GM12878 (cell line): ENCODE measurements at regions not wholly inside any gene's neighbourhood (a gene's known extent, or its start where the extent isn't known, plus 50 kb on each side); places are given as distances from the start of the nearest gene placed in this dataset.

Experiments
- ATAC-seq: fragments of 200-7000 bp; cut with Tn5 transposase; 3 replicates; pipeline ENCODE4 v1.9.1; 2020; ENCODE audit warnings: mild to moderate bottlenecking, moderate library complexity
- BruUV-seq: library from RNA; stranded (reverse); fragments of 400-500 nt; replicated peaks from 2 replicates; lab custom pipeline; 2021; lab: Mats Ljungman, UMichigan
- CTCF ChIA-PET: fragments of 300-600 bp; sonication (Branson Sonifier 250); formaldehyde crosslinking; extraction: SDS; loops from one replicate; lab custom pipeline; 2021; ENCODE audit warnings: inconsistent platforms; lab: Yijun Ruan, JAX
- POLR2A ChIA-PET: fragments of 350-600 bp; formaldehyde crosslinking; extraction: SDS; loops from one replicate; lab custom pipeline; 2021; ENCODE audit warnings: inconsistent platforms; lab: Charles Lee
- RAD21 ChIA-PET: fragments of 300-600 bp; sonication (Branson Sonifier 250); formaldehyde crosslinking; loops from one replicate; lab custom pipeline; 2023; ENCODE audit warnings: antibody characterized with exemption; ENCODE audit not compliant: unreplicated experiment; lab: Charles Lee
- SMC1A ChIA-PET: fragments of 300-600 bp; sonication (Branson Sonifier 250); formaldehyde crosslinking; loops from one replicate; lab custom pipeline; 2023; ENCODE audit not compliant: unreplicated experiment, uncharacterized antibody; lab: Charles Lee
- DNase-seq: peaks from one replicate; pipeline ENCODE4 v3.0.0-alpha.2; 2011; ENCODE audit warnings: low read depth, low spot score
- FAIRE-seq: peaks from 3 replicates; lab custom pipeline; 2011; peaks lifted over from hg19 to GRCh38; lab: Jason Lieb, UNC
- H2AFZ ChIP-seq: 2 replicates; pipeline ENCODE4 v1.6.0; 2011; ENCODE audit warnings: low read depth, low read length, control low read depth; ENCODE audit not compliant: control insufficient read depth
- H3K27ac ChIP-seq: 2 replicates; pipeline ENCODE4 v1.5.1; 2011; ENCODE audit warnings: control low read depth; ENCODE audit not compliant: control insufficient read depth, insufficient read depth
- H3K27me3 ChIP-seq, 2 experiments: replicated peaks in 1 of 2; 2 replicates each; pipeline versions ENCODE4 v1.6.0 to v1.6.1; 2011; ENCODE audit warnings: low read length in 1 of 2; ENCODE audit not compliant: control insufficient read depth in 2 of 2, insufficient read depth in 2 of 2
- H3K36me3 ChIP-seq, 2 experiments: 2 replicates each; pipeline ENCODE4 v1.5.1; 2011; ENCODE audit warnings: low read length in 1 of 2; ENCODE audit not compliant: control insufficient read depth in 2 of 2, insufficient read depth in 2 of 2
- H3K4me1 ChIP-seq: 2 replicates; pipeline ENCODE4 v1.6.1; 2011; ENCODE audit warnings: mild to moderate bottlenecking, low read length, moderate library complexity, mixed read lengths; ENCODE audit not compliant: control insufficient read depth, insufficient read depth
- H3K4me2 ChIP-seq: 2 replicates; pipeline ENCODE4 v1.6.0; 2011; ENCODE audit warnings: control low read depth; ENCODE audit not compliant: control insufficient read depth, insufficient read depth
- H3K4me3 ChIP-seq: fragments of 200-600 bp; sonication (generic); 2 replicates; pipeline ENCODE4 v1.5.1; 2016
- H3K79me2 ChIP-seq: 2 replicates; pipeline ENCODE4 v1.6.0; 2011; ENCODE audit warnings: low read length; ENCODE audit not compliant: control insufficient read depth, insufficient read depth
- H3K9ac ChIP-seq: 2 replicates; pipeline ENCODE4 v1.8.0; 2011; ENCODE audit warnings: low read length, control low read depth, mixed read lengths; ENCODE audit not compliant: control insufficient read depth, insufficient read depth
- H3K9me3 ChIP-seq: replicated peaks from 3 replicates; pipeline ENCODE4 v1.5.1; 2011; ENCODE audit warnings: mild to moderate bottlenecking, low read length; ENCODE audit not compliant: control insufficient read depth, insufficient read depth
- H4K20me1 ChIP-seq: 2 replicates; pipeline ENCODE4 v1.6.0; 2011; ENCODE audit not compliant: control insufficient read depth, insufficient read depth
- E2F4 ChIP-seq: IDR thresholded peaks from 2 replicates; pipeline ENCODE4 v1.6.1; 2012; ENCODE audit warnings: low read depth, low read length, improper control_type of control experiment
- EP300 ChIP-seq, 2 experiments: fragments of 150-350 bp in 1 of 2; IDR thresholded peaks; 2 replicates each; pipeline ENCODE4 v1.6.1; 2011 to 2012; ENCODE audit warnings: low read depth in 2 of 2, low read length in 2 of 2, borderline replicate concordance in 1 of 2, improper control_type of control experiment in 1 of 2, inconsistent platforms in 1 of 2; ENCODE audit not compliant: control insufficient read depth in 1 of 2
- GABPA ChIP-seq: IDR thresholded peaks from 2 replicates; pipeline ENCODE4 v1.6.1; 2014; ENCODE audit warnings: antibody characterized with exemption, low read depth, mild to moderate bottlenecking, inconsistent platforms
- MXI1 ChIP-seq: fragments of 150-350 bp; IDR thresholded peaks from 2 replicates; pipeline ENCODE4 v1.6.1; 2011; ENCODE audit warnings: low read depth, mild to moderate bottlenecking, inconsistent platforms, low read length, improper control_type of control experiment
- PKNOX1 ChIP-seq: fragments of 450-650 bp; IDR thresholded peaks from 2 replicates; pipeline ENCODE4 v1.6.1; 2016; ENCODE audit warnings: mild to moderate bottlenecking
- RELA ChIP-seq: fragments of 450-650 bp; IDR thresholded peaks from 2 replicates; pipeline ENCODE4 v1.8.0; 2014; ENCODE audit warnings: borderline replicate concordance; ENCODE audit not compliant: partially characterized antibody
- REST ChIP-seq: IDR thresholded peaks from 2 replicates; pipeline ENCODE4 v1.6.1; 2012; ENCODE audit warnings: mild to moderate bottlenecking, low read depth, low read length
- RFX5 ChIP-seq: IDR thresholded peaks from 2 replicates; pipeline ENCODE4 v1.6.1; 2011; ENCODE audit warnings: low read depth, low read length, improper control_type of control experiment
- SMC3 ChIP-seq: IDR thresholded peaks from 2 replicates; pipeline ENCODE4 v1.6.1; 2011; ENCODE audit warnings: low read length, improper control_type of control experiment, borderline replicate concordance
- SREBF2 ChIP-seq: IDR thresholded peaks from 2 replicates; pipeline ENCODE4 v1.6.1; 2012; ENCODE audit warnings: mild to moderate bottlenecking, low read length
- TARDBP ChIP-seq: IDR thresholded peaks from 2 replicates; pipeline ENCODE4 v1.6.1; 2016; ENCODE audit warnings: borderline replicate concordance
- TCF3 ChIP-seq: IDR thresholded peaks from 2 replicates; pipeline ENCODE4 v1.6.1; 2012; ENCODE audit warnings: low read depth, mild to moderate bottlenecking, low read length, borderline replicate concordance; ENCODE audit not compliant: insufficient read depth
- YBX1 ChIP-seq: fragments of 450-650 bp; IDR thresholded peaks from 2 replicates; pipeline ENCODE4 v1.6.1; 2016; ENCODE audit warnings: antibody characterized with exemption
- WGBS: methylation state at CpG from one replicate; pipeline ENCODE4 v1.1.6; 2016; ENCODE audit warnings: low lambda C conversion rate; ENCODE audit not compliant: insufficient replicate concordance, insufficient coverage; ENCODE audit errors: missing lambda C conversion rate; 5-methylcytosine and 5-hydroxymethylcytosine counted together
- in situ Hi-C: fragments of 300-500 bp; cut with MboI; formaldehyde crosslinking; loops from 9 replicates; pipeline ENCODE4 v1.14.3; 2018; ENCODE audit warnings: mixed read lengths
- intact Hi-C: fragments of 100-400 bp; cut with micrococcal nuclease; formaldehyde crosslinking; loops from one replicate; pipeline ENCODE4 v1.14.2; 2022; ENCODE audit not compliant: unreplicated experiment

- no peak for TF ChIP-seq REST
- no peak for TF ChIP-seq E2F4
- TF ChIP-seq RFX5 = no peak
- no peak for TF ChIP-seq MXI1
- TF ChIP-seq SREBF2 = no peak
- TF ChIP-seq, all 136 proteins: peak for 0
Observed at GRCh38 chr18:68406761-68407160, 308.1 kb downstream of the TMX3 start (continued).

GRCh38 chr18:68402784-68403183, 312.1 kb downstream of the TMX3 start:
- no peak overlapping the region for H3K4me2 ChIP-seq
- in situ Hi-C loops = no loop called here
- no peaks in the 10 kb centered on the region for H3K27me3 ChIP-seq
- H2AFZ ChIP-seq = no peak overlapping the region
- SMC1A ChIA-PET = interaction anchor here (0.5 kb wide), 1 partner anchor 224 kb away, joined by 3 read pairs; no protein-coding TSS in a partner anchor
- no peaks in the 10 kb centered on the region for H3K79me2 ChIP-seq
- no peaks in the 10 kb centered on the region for H3K9me3 ChIP-seq
- H3K27ac ChIP-seq = no peak overlapping the region
- no peaks in the 10 kb centered on the region for H4K20me1 ChIP-seq
- no peaks in the 10 kb centered on the region for H3K36me3 ChIP-seq
- H3K9ac ChIP-seq = no peak overlapping the region
- CTCF ChIA-PET = no interaction called here
- H3K4me3 ChIP-seq = no peak overlapping the region
- RAD21 ChIA-PET = no interaction called here
- TF ChIP-seq TCF3 (no peak), RELA (no peak), GABPA (no peak), MXI1 (no peak), SMC3 (no peak), TARDBP (no peak), EP300 (IDR thresholded peaks at IDR 0.05; ENCODE audit: borderline replicate concordance in 1 of 2, control insufficient read depth in 1 of 2, low read depth in 2 of 2, low read length in 2 of 2) (no peak), PKNOX1 (no peak), YBX1 (no peak)
- TF ChIP-seq, all 136 proteins: peak for 0
- no TSS peak for BruUV-seq
- intact Hi-C loops = no loop called here
- no peak for DNase-seq
- no peak for ATAC-seq
- POLR2A ChIA-PET = no interaction called here
- 15% methylated on average over 2 of the region's 2 CpGs for WGBS
- FAIRE-seq = no peak
- no peaks in the 10 kb centered on the region for H3K4me1 ChIP-seq
